OCI-LY7 (cell line): ENCODE measurements at regions not wholly inside any gene's neighbourhood (a gene's known extent, or its start where the extent isn't known, plus 50 kb on each side); places are given as distances from the start of the nearest gene placed in this dataset.

Experiments used
- BruUV-seq: library from RNA; stranded (reverse); fragments of 400-500 nt; replicated peaks from 2 replicates; lab custom pipeline; 2021; lab: Mats Ljungman, UMichigan
- CTCF ChIA-PET: fragments of 300-600 bp; sonication (Branson Sonifier 250); formaldehyde crosslinking; loops from one replicate; lab custom pipeline; 2022; ENCODE audit warnings: antibody characterized with exemption; ENCODE audit not compliant: unreplicated experiment; lab: Charles Lee
- POLR2A ChIA-PET: fragments of 300-600 bp; sonication (Branson Sonifier 250); formaldehyde crosslinking; loops from one replicate; lab custom pipeline; 2022; ENCODE audit warnings: antibody characterized with exemption; lab: Charles Lee
- DNase-seq: peaks from one replicate; pipeline ENCODE4 v3.0.0-alpha.2; 2015; ENCODE audit warnings: low spot score
- H2AFZ ChIP-seq: fragments of 200-600 bp; sonication (generic), shearing (Covaris generic); 2 replicates; pipeline ENCODE4 v1.6.1; 2014; ENCODE audit warnings: mild to moderate bottlenecking, antibody characterized with exemption, low read length, moderate library complexity
- H3K27ac ChIP-seq: fragments of 200-600 bp; sonication (generic); 2 replicates; pipeline ENCODE4 v1.5.1; 2014; ENCODE audit warnings: mixed run types, low read depth, mild to moderate bottlenecking, moderate library complexity, low read length, inconsistent platforms; ENCODE audit not compliant: poor library complexity, severe bottlenecking
- H3K36me3 ChIP-seq: fragments of 200-600 bp; sonication (generic); 2 replicates; pipeline ENCODE4 v1.6.1; 2014; ENCODE audit warnings: mild to moderate bottlenecking, antibody characterized with exemption, low read length, moderate library complexity, mixed read lengths; ENCODE audit not compliant: insufficient read depth
- H3K4me1 ChIP-seq: fragments of 200-600 bp; sonication (generic); 2 replicates; pipeline ENCODE4 v1.5.1; 2014; ENCODE audit warnings: mild to moderate bottlenecking, low read length; ENCODE audit not compliant: insufficient read depth, poor library complexity, severe bottlenecking
- H3K4me2 ChIP-seq: fragments of 200-600 bp; sonication (generic); 2 replicates; pipeline ENCODE4 v1.6.1; 2014; ENCODE audit warnings: mild to moderate bottlenecking, low read length
- H3K4me3 ChIP-seq: fragments of 200-600 bp; sonication (generic); 2 replicates; pipeline ENCODE4 v1.5.1; 2014; ENCODE audit warnings: mild to moderate bottlenecking, low read depth, low read length; ENCODE audit not compliant: poor library complexity, severe bottlenecking
- H3K79me2 ChIP-seq: fragments of 200-600 bp; sonication (generic); 2 replicates; pipeline ENCODE4 v1.6.1; 2016; ENCODE audit warnings: low read depth, mild to moderate bottlenecking, low read length, moderate library complexity, mixed read lengths; ENCODE audit not compliant: insufficient read depth
- H3K9me2 ChIP-seq: fragments of 200-600 bp; sonication (generic); 2 replicates; pipeline ENCODE4 v1.6.1; 2016; ENCODE audit warnings: mild to moderate bottlenecking, low read length, mixed read lengths; ENCODE audit not compliant: insufficient read depth
- H3K9me3 ChIP-seq: fragments of 200-600 bp; sonication (generic); 2 replicates; pipeline ENCODE4 v1.6.1; 2014; ENCODE audit warnings: mild to moderate bottlenecking, mixed run types, low read length, mixed read lengths
- H4K20me1 ChIP-seq: fragments of 200-600 bp; sonication (generic); 2 replicates; pipeline ENCODE4 v1.6.1; 2014; ENCODE audit warnings: mild to moderate bottlenecking, antibody characterized with exemption, low read length, moderate library complexity, mixed read lengths; ENCODE audit not compliant: insufficient read depth
- CTCF ChIP-seq: fragments of 200-600 bp; sonication (generic); conservative IDR thresholded peaks from 2 replicates; pipeline ENCODE4 v1.5.1; 2014; ENCODE audit warnings: mild to moderate bottlenecking, antibody characterized with exemption, low read length, moderate library complexity, mixed read lengths
- EZH2phosphoT487 ChIP-seq: fragments of 200-600 bp; sonication (generic); IDR thresholded peaks from 2 replicates; pipeline ENCODE4 v1.6.1; 2018; ENCODE audit warnings: low read depth, borderline replicate concordance, mild to moderate bottlenecking, mixed run types, antibody characterized with exemption, low read length, moderate library complexity, mixed read lengths
- intact Hi-C: fragments of 100-400 bp; cut with micrococcal nuclease; formaldehyde crosslinking; loops from one replicate; pipeline ENCODE4 v1.10.0; 2022; ENCODE audit not compliant: unreplicated experiment

- no peaks in the 10 kb centered on the region for H3K9me3 ChIP-seq
- H3K9me2 ChIP-seq = 0 out of 2 replicates have a peak, but pooled peaks cover 3% of the 10 kb centered on the region
- H3K4me2 ChIP-seq = no peak overlapping the region
- no peaks in the 10 kb centered on the region for H3K4me1 ChIP-seq
- CTCF ChIA-PET = no interaction called here
- no peak overlapping the region for H3K4me3 ChIP-seq
- BruUV-seq = no TSS peak
- no peaks in the 10 kb centered on the region for H3K79me2 ChIP-seq
- no peak for DNase-seq
- intact Hi-C loops = loop anchor here (10.0 kb wide), 2 partner anchors 256 to 286 kb away; no protein-coding TSS in a partner anchor
- POLR2A ChIA-PET = interaction anchor here (0.7 to 1.4 kb wide), 3 partner anchors 9 to 525 kb away, joined by 3 to 4 read pairs (median 3); no protein-coding TSS in a partner anchor
- H3K27ac ChIP-seq = no peak overlapping the region
- H2AFZ ChIP-seq = no peak overlapping the region
- no peaks in the 10 kb centered on the region for H4K20me1 ChIP-seq
- no peaks in the 10 kb centered on the region for H3K36me3 ChIP-seq
- TF ChIP-seq EZH2phosphoT487 = no peak
- TF ChIP-seq CTCF = no peak
Observed at GRCh38 chr13:74280795-74281490, 146.7 kb upstream of the KLF12 start.

DNA sequence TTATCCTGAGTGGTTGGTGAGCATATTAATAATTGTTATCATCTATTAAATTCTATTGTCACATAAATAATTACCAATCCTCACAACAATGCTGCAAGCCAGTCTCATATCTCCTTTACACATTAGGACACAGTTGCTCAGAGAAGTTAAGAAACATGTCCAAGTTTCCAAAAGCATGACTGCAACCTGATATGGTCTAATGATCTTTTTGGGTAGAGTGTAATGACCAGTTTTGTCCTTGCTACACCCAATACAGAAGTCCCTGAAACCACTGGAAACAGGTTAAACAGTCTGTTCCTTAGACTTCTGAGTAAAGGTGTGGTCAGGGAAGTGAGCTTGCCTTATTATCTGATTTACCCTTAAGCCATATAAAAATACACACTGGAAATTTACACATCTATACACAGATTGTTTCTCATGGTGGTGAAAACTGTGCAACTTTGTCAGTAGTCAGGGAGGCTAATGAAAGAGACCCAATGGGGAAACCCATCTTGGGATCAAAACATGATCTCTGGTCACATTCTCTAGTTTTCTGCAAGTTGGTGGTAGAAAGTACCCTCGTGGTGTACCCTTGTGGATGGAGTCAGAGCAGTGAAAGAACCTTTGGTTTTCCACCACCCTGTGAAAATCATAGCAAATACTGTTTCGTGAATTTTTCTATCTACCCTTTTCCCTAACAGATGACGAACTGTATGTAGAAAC, 146.0 kb upstream of the KLF12 start:
- Histone ChIP-seq H3K27ac (no peak overlapping the region), H4K20me1 (no peaks in the 10 kb centered on the region), H3K4me2 (no peak overlapping the region), H3K4me1 (no peaks in the 10 kb centered on the region), H3K9me2 (0 out of 2 replicates have a peak, but pooled peaks cover 3% of the 10 kb centered on the region), H3K4me3 (no peak overlapping the region), H3K36me3 (no peaks in the 10 kb centered on the region), H3K9me3 (no peaks in the 10 kb centered on the region), H3K79me2 (no peaks in the 10 kb centered on the region), H2AFZ (no peak overlapping the region)
- POLR2A ChIA-PET = no interaction called here
- no peak for DNase-seq
- CTCF ChIA-PET = no interaction called here
- no peak for TF ChIP-seq CTCF
- no peak for TF ChIP-seq EZH2phosphoT487
- no TSS peak for BruUV-seq
- intact Hi-C loops = loop anchor here (10.0 kb wide), 2 partner anchors 255 to 285 kb away; no protein-coding TSS in a partner anchor
